Inflammatory macrophage (primary cell): ENCODE measurements at regions not wholly inside any gene's neighbourhood (a gene's known extent, or its start where the extent isn't known, plus 50 kb on each side); places are given as distances from the start of the nearest gene placed in this dataset.

Experiments
- DNase-seq, 2 donors: peaks; one replicate each; pipeline ENCODE4 v3.0.0-alpha.2; 2020 to 2022

- DNase-seq = no peak
These were observed 141.9 kb downstream of the SOX9 start for GRCh38 chr17:72262766-72263165.

- no peak for DNase-seq
These were observed 144.0 kb downstream of the SOX9 start for GRCh38 chr17:72264682-72265405.

GRCh38 chr17:72266112-72266775, 145.4 kb downstream of the SOX9 start:
- DNase-seq = no peak

GRCh38 chr17:72267601-72268000, 146.8 kb downstream of the SOX9 start:
- DNase-seq = no peak

GRCh38 chr17:72268431-72268830, 147.6 kb downstream of the SOX9 start:
- DNase-seq = no peak

- no peak for DNase-seq
These were observed 149.6 kb downstream of the SOX9 start for GRCh38 chr17:72270273-72270924.

- DNase-seq = no peak
These were observed 150.8 kb downstream of the SOX9 start for GRCh38 chr17:72271603-72272002.

- no peak for DNase-seq
These were observed 152.7 kb downstream of the SOX9 start for GRCh38 chr17:72273289-72274056.

- DNase-seq = no peak
These were observed 153.8 kb downstream of the SOX9 start for GRCh38 chr17:72274614-72275013.

- no peak for DNase-seq
These were observed 160.1 kb downstream of the SOX9 start for GRCh38 chr17:72280881-72281280.

- DNase-seq = no peak
These were observed 161.7 kb downstream of the SOX9 start for GRCh38 chr17:72282439-72283029.

- DNase-seq = no peak
These were observed 164.0 kb downstream of the SOX9 start for GRCh38 chr17:72284806-72285205.

- no peak for DNase-seq
These were observed 166.8 kb downstream of the SOX9 start for GRCh38 chr17:72287586-72287985.

- DNase-seq = no peak
These were observed 173.7 kb downstream of the SOX9 start for GRCh38 chr17:72294487-72294893.

GRCh38 chr17:72295916-72296315, 175.1 kb downstream of the SOX9 start:
- DNase-seq = no peak

GRCh38 chr17:72296456-72296855, 175.6 kb downstream of the SOX9 start:
- no peak for DNase-seq

GRCh38 chr17:72297326-72298115, 176.7 kb downstream of the SOX9 start:
- no peak for DNase-seq

GRCh38 chr17:72299100-72299499, 178.3 kb downstream of the SOX9 start:
- no peak for DNase-seq

GRCh38 chr17:72299592-72299991, 178.8 kb downstream of the SOX9 start:
- no peak for DNase-seq

GRCh38 chr17:72301887-72302286, 181.1 kb downstream of the SOX9 start:
- DNase-seq = no peak

- no peak for DNase-seq
These were observed 181.9 kb downstream of the SOX9 start for GRCh38 chr17:72302735-72303134.
